Endodermal cell (in vitro differentiated cells): ENCODE measurements at regions not wholly inside any gene's neighbourhood (a gene's known extent, or its start where the extent isn't known, plus 50 kb on each side); places are given as distances from the start of the nearest gene placed in this dataset.

Experiments used
- DNase-seq: peaks from one replicate; pipeline ENCODE4 v3.0.0-alpha.2; 2017
- H3K27ac ChIP-seq: 2 replicates; pipeline ENCODE4 v1.5.1; 2013; ENCODE audit warnings: mild to moderate bottlenecking, low read depth, low read length, moderate library complexity
- H3K27me3 ChIP-seq: 2 replicates; pipeline ENCODE4 v1.6.1; 2013; ENCODE audit warnings: mild to moderate bottlenecking, low read length, moderate library complexity; ENCODE audit not compliant: insufficient read depth, control insufficient read depth, poor library complexity, severe bottlenecking
- H3K36me3 ChIP-seq: 2 replicates; pipeline ENCODE4 v1.7.0; 2013; ENCODE audit warnings: mild to moderate bottlenecking, low read length, moderate library complexity; ENCODE audit not compliant: control insufficient read depth, insufficient read depth
- H3K4me1 ChIP-seq: one replicate; pipeline ENCODE4 v1.7.0; 2013; ENCODE audit warnings: low read length; ENCODE audit not compliant: control insufficient read depth, insufficient read depth
- H3K4me3 ChIP-seq: 2 replicates; pipeline ENCODE4 v1.5.1; 2013; ENCODE audit warnings: mild to moderate bottlenecking, low read length, moderate library complexity
- H3K9ac ChIP-seq: 2 replicates; pipeline ENCODE4 v1.6.1; 2013; ENCODE audit warnings: mild to moderate bottlenecking, low read length, moderate library complexity; ENCODE audit not compliant: poor library complexity, severe bottlenecking; ENCODE audit errors: extremely low read depth
- H3K9me3 ChIP-seq: 2 replicates; pipeline ENCODE4 v1.6.1; 2013; ENCODE audit warnings: mild to moderate bottlenecking, low read length, moderate library complexity; ENCODE audit not compliant: control insufficient read depth
- H3K27ac Mint-ChIP-seq: 2 replicates; pipeline ENCODE4 v1.8.0; 2020; ENCODE audit warnings: mixed read lengths
- H3K27me3 Mint-ChIP-seq: 2 replicates; pipeline ENCODE4 v1.8.0; 2021; ENCODE audit warnings: mild to moderate bottlenecking, mixed read lengths; ENCODE audit not compliant: insufficient read depth
- H3K36me3 Mint-ChIP-seq: 2 replicates; pipeline ENCODE4 v1.8.0; 2020; ENCODE audit warnings: low read depth, mixed read lengths
- H3K4me1 Mint-ChIP-seq: 2 replicates; pipeline ENCODE4 v1.8.0; 2020; ENCODE audit warnings: mixed read lengths
- H3K4me3 Mint-ChIP-seq: 2 replicates; pipeline ENCODE4 v1.8.0; 2020; ENCODE audit warnings: mild to moderate bottlenecking, moderate library complexity, mixed read lengths
- H3K9me3 Mint-ChIP-seq: 2 replicates; pipeline ENCODE4 v1.8.0; 2020; ENCODE audit warnings: mild to moderate bottlenecking, mixed read lengths
- WGBS, 2 experiments: methylation state at CpG; one replicate each; pipeline versions ENCODE4 v1.1.5 to v1.1.7; 2013; ENCODE audit warnings: missing lambda C conversion rate in 2 of 2, mixed read lengths in 1 of 2; ENCODE audit not compliant: insufficient coverage in 1 of 2, insufficient read length in 1 of 2; 5-methylcytosine and 5-hydroxymethylcytosine counted together
- TF ChIP-seq, protein P1 (sequence below): fragments of 200-600 bp; sonication (generic); conservative IDR thresholded peaks from 2 replicates; pipeline ENCODE4 v1.5.0; 2021; ENCODE audit warnings: antibody characterized with exemption, mild to moderate bottlenecking

DNA sequence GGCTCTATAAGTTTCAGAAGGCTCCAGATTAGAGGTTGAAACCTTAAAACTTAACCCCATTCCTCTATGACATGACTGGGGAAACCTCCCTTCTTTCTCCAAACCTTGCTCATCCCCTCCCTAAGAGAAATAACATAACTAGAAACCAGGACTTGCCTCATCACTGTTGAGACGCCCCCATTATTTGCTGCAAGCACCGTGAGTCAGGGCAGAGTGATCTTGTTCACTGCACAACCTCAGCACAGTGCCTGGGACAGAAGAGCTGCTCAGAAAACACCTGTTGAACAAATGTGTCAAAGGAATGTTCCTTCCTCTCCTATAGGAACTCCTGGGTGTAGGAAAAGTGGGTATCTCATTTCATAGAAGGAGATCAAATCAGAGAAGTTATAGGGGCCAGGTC is 132.7 kb upstream of the CTAGE1 start:
- no peak overlapping the region for H3K9ac ChIP-seq
- Mint-ChIP-seq H3K4me1 (peaks cover 21% of the 10 kb centered on the region), H3K27ac (no peak overlapping the region), H3K36me3 (no peaks in the 10 kb centered on the region), H3K27me3 (no peaks in the 10 kb centered on the region), H3K4me3 (no peak overlapping the region), H3K9me3 (no peaks in the 10 kb centered on the region)
- H3K27me3 ChIP-seq: no peaks in the 10 kb centered on the region
- no peaks in the 10 kb centered on the region for H3K9me3 ChIP-seq
- no peaks in the 10 kb centered on the region for H3K36me3 ChIP-seq
- H3K4me1 ChIP-seq: peaks cover 3% of the 10 kb centered on the region
- no peak overlapping the region for H3K4me3 ChIP-seq
- 87 to 89% methylated on average over 2 of the region's 2 CpGs for WGBS, 2 experiments
- no peak for DNase-seq
- TF ChIP-seq, protein P1, sequence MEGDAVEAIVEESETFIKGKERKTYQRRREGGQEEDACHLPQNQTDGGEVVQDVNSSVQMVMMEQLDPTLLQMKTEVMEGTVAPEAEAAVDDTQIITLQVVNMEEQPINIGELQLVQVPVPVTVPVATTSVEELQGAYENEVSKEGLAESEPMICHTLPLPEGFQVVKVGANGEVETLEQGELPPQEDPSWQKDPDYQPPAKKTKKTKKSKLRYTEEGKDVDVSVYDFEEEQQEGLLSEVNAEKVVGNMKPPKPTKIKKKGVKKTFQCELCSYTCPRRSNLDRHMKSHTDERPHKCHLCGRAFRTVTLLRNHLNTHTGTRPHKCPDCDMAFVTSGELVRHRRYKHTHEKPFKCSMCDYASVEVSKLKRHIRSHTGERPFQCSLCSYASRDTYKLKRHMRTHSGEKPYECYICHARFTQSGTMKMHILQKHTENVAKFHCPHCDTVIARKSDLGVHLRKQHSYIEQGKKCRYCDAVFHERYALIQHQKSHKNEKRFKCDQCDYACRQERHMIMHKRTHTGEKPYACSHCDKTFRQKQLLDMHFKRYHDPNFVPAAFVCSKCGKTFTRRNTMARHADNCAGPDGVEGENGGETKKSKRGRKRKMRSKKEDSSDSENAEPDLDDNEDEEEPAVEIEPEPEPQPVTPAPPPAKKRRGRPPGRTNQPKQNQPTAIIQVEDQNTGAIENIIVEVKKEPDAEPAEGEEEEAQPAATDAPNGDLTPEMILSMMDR: no peak
- no peak overlapping the region for H3K27ac ChIP-seq

DNA sequence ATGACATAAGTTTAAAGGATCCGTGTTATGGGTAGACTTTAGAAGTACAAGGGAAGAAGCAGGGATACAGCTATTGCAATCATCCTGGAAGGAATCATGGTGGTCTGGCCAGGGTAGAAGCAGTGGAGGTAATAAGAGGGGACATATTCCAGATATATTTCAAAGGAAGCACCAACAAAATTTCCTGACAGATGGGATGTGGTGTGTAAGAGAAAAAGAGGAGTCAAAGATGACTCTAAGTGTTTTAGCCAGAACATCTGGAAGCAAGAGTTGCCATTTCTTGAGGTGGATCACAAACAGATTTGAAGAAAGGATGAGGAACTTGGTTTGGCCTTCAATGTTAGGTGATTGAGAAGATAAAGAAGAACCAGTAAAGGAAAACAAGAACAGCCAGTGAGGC is 133.1 kb upstream of the CTAGE1 start:
- no peak overlapping the region for H3K27ac ChIP-seq
- Mint-ChIP-seq H3K4me1 (peaks cover 21% of the 10 kb centered on the region), H3K9me3 (no peaks in the 10 kb centered on the region), H3K36me3 (no peaks in the 10 kb centered on the region), H3K4me3 (no peak overlapping the region), H3K27ac (no peak overlapping the region), H3K27me3 (no peaks in the 10 kb centered on the region)
- H3K4me3 ChIP-seq: no peak overlapping the region
- TF ChIP-seq, protein P1: no peak
- H3K9me3 ChIP-seq: no peaks in the 10 kb centered on the region
- H3K4me1 ChIP-seq: peaks cover 7% of the 10 kb centered on the region
- no peaks in the 10 kb centered on the region for H3K27me3 ChIP-seq
- H3K9ac ChIP-seq: no peak overlapping the region
- 87 to 100% methylated on average over 1 of the region's 1 CpG for WGBS, 2 experiments
- no peaks in the 10 kb centered on the region for H3K36me3 ChIP-seq
- no peak for DNase-seq

DNA sequence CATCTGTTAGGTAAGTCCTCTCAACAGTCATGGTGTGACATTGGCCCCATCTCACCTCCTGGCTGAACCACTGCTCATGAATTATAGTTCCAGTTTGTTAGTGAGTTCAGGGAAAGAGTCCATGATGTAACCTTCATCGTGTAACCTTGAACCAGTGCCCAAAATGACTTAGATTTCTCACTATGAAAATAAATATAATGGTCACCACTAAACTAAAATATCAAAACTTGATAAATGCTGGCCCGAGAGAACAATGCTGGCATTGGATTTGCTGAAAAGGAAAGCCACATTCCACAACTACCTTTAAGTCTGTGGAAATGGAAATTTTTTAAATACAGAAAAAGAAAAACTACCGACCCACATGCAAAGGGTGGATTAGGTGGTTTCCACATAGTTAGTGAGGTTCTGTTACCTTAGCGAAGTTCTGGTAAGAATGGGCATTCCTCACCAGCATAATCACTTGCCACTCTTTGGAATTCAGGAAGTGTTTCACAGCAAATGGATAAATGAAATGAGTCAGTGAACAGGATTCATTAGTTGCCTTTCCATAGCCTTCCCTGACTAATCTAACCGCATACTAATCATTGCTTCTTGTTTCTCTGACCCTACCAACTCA is 133.9 kb upstream of the CTAGE1 start:
- Histone ChIP-seq H3K27ac (no peak overlapping the region), H3K36me3 (no peaks in the 10 kb centered on the region), H3K9ac (no peak overlapping the region), H3K4me1 (peaks cover 14% of the 10 kb centered on the region), H3K9me3 (no peaks in the 10 kb centered on the region), H3K4me3 (no peak overlapping the region), H3K27me3 (no peaks in the 10 kb centered on the region)
- WGBS, 2 experiments: 88 to 99% methylated on average over 1 to 5 of the region's 5 CpGs
- no peaks in the 10 kb centered on the region for H3K9me3 Mint-ChIP-seq
- DNase-seq: no peak
- TF ChIP-seq, protein P1: no peak
- H3K27me3 Mint-ChIP-seq: no peaks in the 10 kb centered on the region
- no peak overlapping the region for H3K4me3 Mint-ChIP-seq
- H3K36me3 Mint-ChIP-seq: no peaks in the 10 kb centered on the region
- peaks cover 28% of the 10 kb centered on the region for H3K4me1 Mint-ChIP-seq
- no peak overlapping the region for H3K27ac Mint-ChIP-seq
